HG03280 (cell line): ENCODE measurements at regions not wholly inside any gene's neighbourhood (a gene's known extent, or its start where the extent isn't known, plus 50 kb on each side); places are given as distances from the start of the nearest gene placed in this dataset.
"Not testable (repeated sequence)": the region's sequence is repeated elsewhere in the genome, so short reads cannot be mapped to it uniquely, and the experiment has no call there.

ENCODE experiments used
- ATAC-seq: cut with Tn5 transposase; IDR thresholded peaks from one replicate; pipeline ENCODE4 v1.9.1; 2021; ENCODE audit warnings: mild to moderate bottlenecking, moderate library complexity; ENCODE audit not compliant: unreplicated experiment

DNA sequence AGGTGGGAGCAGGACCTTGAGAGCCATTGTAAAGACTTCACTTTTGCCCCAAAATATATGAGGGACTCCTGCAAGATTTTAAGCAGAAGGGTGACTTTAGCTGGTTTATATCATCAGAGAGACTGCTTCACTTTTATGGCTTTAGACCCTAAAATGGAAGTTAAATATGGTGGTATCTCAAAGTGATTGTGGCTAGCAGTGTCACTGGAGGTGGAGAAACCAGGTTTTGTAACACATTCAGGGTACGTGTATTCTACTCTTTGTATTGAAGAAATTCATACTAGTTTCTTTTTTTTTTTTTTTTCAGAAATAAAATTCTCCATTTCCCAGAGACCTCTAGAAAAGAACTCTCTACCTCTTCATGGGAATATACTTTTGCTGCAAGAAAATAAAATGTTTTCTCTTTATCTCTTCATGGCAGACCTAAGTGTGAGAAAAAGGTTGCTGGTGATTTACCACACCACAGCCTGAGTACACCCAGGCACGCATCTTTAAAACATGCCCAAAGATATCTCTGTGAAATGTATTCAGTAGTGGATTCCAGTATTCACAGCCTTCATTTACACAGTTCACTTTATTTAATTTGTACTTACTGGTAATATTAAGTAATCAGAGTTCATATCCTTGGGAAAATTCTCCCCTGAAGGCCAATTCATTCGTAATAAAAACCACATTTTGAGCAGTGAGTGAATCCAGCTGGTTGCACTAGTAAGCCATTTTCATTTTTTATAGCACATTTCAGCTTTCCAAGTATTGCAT lies 74.3 kb upstream of the GUCY1A1 start:
- no peak for ATAC-seq

DNA sequence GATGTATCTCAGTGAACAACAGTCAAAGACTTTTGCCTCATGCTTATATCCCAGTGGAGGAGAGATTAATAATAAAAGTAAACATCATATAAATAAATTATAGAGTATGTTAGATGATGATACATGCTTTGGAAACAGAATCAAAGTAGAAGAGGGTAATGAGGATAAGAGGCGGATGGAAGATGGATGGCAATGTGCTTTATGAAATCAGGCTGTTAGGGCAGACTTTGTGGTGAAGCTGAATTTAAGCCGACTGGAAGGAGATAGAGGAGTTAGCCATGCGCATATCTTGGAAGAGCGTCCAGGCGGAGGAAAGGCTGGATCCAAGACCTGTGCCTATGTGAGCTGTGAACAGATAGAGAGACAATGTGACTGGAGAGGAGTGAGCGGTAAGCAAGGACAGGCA lies 74.9 kb upstream of the GUCY1A1 start:
- ATAC-seq, result no peak

DNA sequence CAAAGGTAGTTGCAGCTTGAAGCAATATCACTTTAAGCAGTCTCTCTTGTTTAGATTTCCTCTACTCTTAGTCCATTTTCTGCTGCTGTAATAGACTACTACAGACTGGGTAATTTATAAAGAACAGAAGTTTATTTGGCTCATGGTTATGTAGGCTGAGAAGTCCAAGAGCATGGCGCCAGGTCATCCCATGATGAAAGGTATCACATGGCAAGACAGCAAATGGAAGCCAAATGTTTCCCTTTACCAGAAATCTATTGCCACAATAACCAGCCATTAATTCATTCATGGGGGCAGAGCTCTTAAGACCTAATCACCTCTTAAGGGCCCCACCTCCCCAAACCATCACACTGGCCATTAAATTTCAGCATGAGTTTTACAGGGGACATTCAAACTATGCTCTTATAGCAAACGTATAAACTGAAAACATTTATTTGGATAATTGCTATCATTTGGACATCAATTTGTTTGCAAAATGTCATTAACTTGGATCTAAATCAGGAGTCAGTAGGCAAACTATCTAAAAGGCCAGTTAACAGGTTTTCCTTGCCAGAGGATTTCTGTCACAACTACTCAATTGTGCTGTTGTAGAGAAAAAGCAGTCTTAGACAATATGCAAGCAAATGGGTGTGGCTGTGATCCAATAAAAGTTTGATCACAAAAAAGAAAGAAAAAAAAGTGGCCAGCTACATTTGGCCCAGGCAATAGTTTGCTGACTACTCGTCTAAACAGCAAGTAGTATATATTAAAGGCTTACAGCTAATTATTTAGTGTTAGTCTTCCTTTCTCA lies 75.7 kb upstream of the GUCY1A1 start:
- ATAC-seq, result no peak

DNA sequence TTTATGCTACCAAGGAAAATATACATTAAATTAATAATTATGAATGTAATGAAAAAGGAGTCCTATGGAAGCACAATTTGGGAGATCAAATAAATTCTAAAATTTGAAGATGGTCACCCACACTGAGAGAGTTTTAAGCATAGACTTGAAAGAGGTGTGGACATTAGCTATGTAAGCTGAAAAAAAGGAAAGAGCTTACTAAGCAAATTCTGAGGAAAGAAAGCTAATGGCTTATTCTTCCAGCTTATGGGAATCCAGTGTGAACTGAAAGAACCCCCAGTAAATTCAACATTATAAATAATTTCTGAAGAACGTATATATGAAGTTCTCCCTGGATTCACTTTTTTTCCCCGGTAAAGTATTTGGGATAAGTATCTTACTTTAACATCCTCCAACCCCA lies 78.2 kb upstream of the GUCY1A1 start:
- no peak for ATAC-seq

DNA sequence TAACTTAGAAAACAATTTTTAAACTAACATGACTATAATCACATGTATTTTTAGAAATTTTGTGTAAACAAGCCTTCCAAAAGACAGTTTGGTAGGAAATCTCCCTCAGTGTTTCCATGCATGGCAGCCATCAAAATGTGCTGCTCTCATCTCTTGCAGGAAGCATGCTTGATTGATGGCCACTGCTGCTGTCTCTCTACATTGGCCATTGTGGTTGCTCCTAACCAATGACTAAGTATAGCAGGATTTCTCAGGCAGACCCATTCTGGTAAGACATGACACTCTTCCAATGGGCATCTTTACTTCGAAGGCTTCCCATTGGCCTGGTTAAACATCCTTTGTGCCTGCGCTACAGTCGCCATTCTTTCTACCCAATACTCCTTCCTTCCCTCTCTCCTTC lies 78.9 kb upstream of the GUCY1A1 start:
- ATAC-seq, result no peak

DNA sequence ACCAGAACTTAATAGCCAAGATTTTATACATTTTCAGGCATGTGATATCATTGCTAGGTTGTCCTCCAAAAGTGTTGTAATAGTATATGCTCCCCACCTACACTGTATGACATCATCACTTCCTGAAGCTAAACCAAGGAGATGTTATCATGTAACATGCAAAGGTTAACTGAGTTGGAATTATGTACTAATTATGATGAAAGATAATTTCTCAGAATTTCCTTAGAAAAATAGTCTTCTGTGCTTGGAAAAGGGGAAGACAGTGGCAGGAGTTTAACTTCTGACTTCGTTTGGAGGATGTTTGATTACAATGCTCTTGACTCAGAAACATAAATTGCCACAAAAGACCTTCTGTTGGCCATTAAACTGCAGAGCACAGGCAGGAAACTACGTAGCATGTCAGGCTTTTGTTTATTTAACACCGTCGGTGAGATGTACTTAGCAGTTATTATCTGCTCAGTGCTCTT lies 83.6 kb upstream of the GUCY1A1 start:
- ATAC-seq, result no peak

DNA sequence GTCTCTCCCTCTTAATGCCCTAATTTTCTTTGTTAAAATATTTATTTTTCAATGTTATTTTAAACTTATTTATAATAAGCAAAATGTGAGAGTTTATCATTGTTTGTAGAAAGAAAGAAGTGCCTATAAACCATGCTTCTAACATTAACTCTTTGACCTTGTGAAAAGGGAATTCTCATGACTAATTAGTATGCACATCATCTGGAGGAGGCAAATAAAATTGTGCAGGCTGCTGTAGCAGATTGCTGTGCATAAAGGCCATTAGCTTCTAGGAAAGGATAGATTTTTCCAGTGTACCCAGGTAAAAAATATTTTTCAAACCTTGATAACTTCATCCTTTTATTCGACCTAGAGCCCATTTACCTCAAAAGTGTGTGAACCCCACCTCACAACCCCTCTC lies 84.6 kb upstream of the GUCY1A1 start:
- no peak for ATAC-seq

DNA sequence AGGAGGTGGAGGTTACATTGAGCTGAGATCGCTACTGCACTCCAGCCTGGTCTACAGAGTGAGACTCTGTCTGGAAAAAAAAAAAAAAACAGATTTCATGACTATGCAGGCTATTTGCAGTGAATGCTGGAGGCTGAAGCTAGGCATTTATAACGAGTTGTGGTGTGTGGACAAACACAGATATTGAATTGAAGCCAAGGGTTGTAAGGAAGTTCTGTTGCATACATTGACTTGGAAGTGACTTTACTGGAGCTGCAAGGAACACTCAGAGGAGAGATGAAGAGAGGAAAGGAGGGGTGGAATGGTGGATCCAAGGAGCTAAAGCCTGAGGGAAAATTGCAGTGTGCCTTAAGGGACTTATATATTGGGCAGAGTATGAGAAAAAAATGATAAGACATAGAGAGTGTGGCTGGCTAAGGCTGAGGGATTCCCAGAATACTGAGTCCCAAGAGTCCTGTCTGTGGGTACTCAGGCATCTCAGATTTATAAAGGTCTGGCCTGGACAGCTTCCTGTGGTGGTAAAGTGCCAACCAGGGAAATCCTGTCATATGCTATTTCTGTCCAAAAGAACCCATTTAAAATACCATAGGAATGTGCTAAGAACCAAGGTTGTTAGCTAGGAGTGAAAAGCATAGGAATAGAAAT lies 87.8 kb upstream of the GUCY1A1 start:
- ATAC-seq, result no peak

DNA sequence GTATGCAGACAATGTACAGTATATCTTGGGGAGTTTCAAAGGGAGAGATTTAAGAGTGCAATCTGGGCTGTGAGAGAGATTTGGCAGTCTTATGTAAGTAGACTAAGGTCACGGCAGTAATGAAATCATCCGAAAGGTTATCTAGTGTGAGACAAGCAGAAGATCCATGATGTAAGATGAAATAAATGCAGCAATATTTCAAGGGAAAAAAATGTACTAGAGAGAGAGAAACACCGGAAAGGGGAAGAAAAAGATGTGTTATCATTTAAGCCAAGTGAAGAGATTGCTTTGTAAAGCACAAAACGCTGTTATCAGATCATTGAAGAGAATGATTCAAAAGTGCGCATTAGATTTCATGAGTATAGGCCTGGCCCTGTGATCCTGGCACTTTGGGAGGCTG lies 88.4 kb upstream of the GUCY1A1 start:
- no peak for ATAC-seq

DNA sequence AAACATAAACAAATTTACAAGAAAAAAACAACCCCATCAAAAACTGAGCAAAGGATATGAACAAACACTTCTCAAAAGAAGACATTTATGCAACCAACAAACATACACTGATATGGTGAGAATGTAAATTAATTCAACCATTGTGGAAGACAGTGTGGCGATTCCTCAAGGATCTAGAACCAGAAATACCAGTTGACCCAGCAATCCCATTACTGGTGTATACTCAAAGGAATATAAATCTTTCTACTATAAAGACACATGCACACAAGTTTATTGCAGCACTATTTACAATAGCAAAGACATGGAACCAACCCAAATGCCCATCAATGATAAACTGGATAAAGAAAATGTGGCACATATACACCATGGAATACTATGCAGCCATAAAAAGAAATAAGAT lies 92.3 kb upstream of the GUCY1A1 start:
- not testable (repeated sequence) for ATAC-seq

DNA sequence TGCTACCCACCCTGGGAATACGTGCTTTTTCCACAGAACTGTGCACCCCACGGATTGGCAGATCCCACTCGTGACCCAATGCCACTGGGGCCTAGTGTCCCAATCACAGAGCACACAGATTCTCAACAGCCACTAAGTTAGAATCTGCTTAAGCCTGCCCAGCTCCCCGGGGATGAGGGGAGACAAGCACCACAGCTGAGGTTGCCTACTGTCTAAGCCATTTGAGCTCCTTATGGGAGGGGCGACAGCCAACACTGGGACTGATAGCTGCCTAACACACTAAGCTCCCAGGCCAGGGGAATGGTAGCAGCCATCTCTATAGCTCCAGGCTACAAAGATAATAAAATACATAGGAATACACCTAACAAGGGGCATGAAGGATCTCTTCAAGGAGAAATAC lies 93.5 kb upstream of the GUCY1A1 start:
- no peak for ATAC-seq

DNA sequence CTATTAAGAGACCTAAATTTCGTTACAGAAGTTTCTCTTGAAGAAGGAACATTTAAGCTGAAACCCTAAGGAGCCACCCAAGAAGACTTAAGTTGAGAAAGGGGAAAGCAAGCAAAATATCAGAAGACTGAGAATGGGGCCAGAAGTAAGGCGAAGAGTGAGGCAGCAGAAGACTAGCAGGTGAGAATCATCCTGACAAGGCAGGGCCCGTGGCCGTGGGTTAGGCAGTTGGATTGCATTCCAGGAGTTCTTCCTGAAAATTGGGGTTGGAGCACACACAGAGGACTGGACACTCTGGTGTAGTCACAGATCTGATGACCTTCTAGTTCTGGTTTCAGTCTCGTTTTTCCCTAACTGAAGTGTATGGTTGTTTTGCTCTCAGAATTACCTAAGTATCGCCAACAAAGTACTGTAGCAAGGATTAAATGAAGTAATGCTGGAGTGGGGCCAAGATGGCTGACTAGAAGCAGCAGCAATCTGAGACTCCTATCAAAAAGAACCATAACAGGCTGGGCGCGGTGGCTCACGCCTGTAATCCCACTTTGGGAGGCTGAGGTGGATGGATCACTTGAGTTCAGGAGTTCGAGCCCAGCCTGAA lies 94.4 kb upstream of the GUCY1A1 start:
- no peak for ATAC-seq

DNA sequence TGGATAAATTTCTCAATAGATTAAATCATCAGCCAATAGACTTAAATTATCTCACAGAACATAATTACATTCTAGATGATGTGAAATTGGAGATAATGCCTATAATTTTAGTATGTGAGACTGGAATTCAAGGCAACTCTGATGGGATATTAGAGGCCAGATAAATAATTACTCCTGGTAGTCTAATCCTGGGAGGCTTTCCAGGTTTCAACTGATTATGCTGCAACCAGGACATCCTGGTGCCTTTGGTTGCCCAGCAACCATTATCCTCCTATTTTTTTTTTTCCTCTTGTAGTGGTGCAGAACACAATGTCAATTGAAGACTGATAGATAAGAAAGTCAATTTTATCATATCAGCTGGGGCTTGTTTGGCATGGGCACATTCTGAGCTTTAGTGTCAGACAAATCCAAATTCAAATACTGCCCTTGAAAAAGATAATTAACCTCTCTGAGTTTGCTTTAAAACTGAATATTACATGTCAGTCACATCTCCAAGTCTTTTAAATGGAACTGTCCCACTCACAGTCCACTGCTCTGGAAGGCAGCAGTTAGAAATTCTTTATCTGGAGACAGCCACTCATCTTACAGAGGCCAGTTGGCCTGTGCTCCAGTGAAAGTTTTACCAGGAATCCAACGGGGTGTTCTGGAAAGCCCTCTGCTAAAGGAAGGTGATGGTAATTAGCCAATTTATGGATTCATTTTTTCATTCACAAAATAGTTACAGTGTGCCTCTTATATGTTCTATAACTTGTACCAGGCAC lies 95.3 kb upstream of the GUCY1A1 start:
- no peak for ATAC-seq

DNA sequence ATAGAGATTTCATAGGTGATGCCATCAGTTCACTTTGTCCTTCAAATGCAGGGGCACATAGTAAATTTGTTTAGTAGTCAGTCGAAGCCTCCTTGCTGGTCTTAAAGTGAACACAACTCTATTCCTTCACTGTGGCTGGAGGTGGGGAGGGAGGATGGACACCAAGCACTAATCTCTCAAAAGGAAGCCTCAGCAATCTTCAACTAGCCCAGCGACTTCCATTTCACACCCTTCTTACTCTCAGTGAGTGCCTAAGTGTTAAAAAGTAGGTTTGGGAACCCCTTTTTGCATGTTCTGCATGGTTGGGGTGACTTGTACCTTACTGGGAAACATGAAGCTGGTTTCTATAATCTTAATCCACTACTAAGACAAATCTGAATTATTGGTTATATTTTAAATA lies 96.0 kb upstream of the GUCY1A1 start:
- no peak for ATAC-seq

DNA sequence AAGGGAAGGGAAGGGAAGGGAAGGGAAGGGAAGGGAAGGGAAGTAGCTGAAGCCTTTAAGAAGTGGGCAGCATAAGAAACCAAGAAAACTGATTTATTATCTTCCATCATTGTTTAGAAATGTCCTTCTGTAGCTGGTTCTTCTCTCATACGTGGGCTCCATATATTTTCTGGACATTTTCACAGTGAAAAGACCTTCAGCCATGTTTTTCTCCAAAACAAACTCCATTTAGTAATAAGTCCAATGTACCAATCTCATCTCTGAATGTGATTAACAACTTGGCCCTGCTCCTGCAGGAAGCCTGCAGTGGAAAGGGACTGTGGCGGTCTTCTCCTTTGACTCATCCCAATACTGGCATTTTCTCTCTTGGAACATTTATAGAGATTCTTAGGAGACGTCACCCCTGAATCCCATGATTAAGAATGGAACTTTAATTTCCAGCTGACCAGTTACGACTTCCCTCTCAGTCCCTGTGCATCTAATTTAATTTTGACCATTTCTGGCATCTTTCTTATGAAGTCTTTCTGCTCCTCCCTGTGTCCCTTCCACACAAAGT lies 96.6 kb upstream of the GUCY1A1 start:
- no peak for ATAC-seq

DNA sequence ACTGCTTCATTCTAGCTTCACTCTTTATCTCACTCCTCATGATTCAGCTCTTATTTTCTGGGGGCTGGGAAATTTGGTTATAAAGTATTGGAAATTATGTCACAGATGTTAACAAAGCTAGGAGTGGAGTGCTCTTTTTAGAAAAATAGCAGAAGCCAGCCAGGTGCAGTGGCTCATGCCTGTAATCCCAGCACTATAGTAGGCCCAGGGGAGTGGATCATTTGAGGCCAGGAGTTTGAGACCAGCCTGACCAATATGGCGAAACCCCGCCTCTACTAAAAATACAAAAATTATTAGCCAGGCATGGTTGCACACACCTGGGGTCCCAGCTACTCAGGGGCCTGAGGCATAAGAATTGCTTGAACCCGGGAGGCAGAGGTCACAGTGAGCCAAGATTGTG lies 97.2 kb upstream of the GUCY1A1 start:
- no peak for ATAC-seq

DNA sequence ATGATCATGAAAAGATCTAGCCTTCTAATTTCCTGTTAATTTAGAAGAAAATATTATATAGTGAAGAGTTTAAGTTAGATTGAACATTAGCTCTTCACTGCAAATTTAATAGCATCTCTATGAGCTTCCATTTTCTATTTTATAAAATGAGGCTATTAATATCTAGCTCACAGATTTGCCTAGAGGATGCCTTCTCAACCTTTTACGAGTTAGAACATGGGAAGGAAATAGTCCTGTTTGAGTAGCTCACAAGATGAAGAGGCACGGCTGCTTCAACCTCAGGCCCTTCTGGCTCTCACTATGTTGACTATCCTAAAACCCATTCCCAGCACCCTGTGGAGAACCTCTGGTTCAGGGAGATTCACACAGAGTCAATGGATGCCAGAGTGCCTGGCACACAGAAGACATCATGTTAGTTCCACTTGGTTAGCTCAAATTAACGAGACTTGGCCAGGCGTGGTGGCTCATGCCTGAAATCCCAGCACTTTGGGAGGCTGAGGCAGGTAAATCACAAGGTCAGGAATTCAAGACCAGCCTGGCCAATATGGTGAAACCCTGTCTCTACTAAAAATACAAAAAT lies 97.9 kb upstream of the GUCY1A1 start:
- no peak for ATAC-seq

DNA sequence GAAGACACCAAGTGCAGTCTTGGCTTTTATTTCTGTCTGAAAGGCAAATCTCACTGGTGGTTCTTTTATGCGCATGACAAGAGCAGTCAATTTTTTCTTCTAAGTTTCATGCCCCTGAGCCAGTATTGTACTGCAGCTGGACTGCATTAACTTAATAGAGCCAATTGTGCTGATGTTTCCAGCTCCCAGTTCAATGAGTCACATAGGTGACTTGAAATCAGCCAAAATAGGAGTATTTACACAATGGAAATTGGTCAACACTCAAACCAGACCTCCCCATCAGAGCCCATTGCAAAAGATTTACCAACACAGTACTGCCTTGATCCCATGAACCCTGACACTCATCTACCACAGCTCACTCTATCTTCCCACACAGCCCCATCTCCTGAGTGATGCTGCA lies 100.3 kb upstream of the GUCY1A1 start:
- no peak for ATAC-seq

DNA sequence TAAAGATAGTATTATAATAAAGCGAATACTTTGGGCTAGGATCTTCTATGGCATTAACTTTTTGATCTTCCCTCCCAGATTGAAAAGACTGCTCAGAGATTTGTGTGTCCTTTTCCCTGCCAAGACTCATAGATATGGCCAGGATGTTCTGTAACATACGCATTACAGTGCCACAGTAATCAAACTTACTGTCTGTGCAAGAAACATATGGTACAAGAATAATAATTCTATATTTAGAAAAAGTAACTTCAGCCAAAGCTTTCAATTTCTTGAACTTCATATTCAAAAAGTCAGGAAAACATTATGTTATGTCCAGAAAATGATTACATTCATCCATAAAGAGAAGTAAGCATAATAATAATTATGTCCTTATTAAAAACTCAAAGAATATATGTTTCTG lies 100.9 kb upstream of the GUCY1A1 start:
- no peak for ATAC-seq

DNA sequence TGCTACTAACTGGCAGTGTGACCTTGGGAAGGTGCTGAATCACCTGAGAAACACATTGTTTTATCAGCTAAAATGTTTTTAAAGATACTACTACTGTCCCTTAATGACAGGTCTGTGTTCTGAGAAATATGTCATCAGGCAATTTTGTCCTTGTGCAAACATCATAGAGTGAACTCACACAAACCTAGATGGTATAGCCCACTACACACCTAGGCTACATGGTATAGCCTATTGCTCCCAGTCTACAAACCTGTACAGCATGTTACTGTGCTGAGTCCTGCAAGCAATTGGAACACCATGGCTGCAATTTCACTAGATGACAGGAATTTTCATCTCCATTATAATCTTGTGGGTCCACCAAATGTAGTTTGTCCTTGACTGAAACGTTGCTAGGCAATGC lies 101.3 kb upstream of the GUCY1A1 start:
- ATAC-seq, result no peak
